ENCODE measurements at regions not wholly inside any gene's neighbourhood (a gene's known extent, or its start where the extent isn't known, plus 50 kb on each side); places are given as distances from the start of the nearest gene placed in this dataset.

- TF ChIP-seq CTCF (IDR thresholded peaks at IDR 0.05) (no peak), ZFX (IDR thresholded peaks at IDR 0.05; ENCODE audit: borderline replicate concordance) (no peak)
Measured at GRCh38 chr12:67813456-67813904, 164.9 kb downstream of the DYRK2 start.

Measured in 22Rv1 (cell line).